Keratinocyte (primary cell): ENCODE measurements at regions not wholly inside any gene's neighbourhood (a gene's known extent, or its start where the extent isn't known, plus 50 kb on each side); places are given as distances from the start of the nearest gene placed in this dataset.

Experiments used
- EZH2 ChIP-seq: IDR thresholded peaks from one replicate; pipeline ENCODE4 v1.6.1; 2012; ENCODE audit warnings: inconsistent platforms, mild to moderate bottlenecking, low read length, moderate library complexity
- TF ChIP-seq, protein P1 (sequence below), 3 experiments: IDR thresholded peaks in 1 of 3; conservative IDR thresholded peaks in 1 of 3; optimal IDR thresholded peaks in 1 of 3; 2 replicates in 2 of 3; 3 replicates in 1 of 3; pipeline versions ENCODE3 to v1.5.1; 2011; ENCODE audit warnings: low read length in 3 of 3, mild to moderate bottlenecking in 3 of 3, moderate library complexity in 2 of 3, control low read depth in 1 of 3, inconsistent platforms in 1 of 3; ENCODE audit not compliant: insufficient read depth in 2 of 3; ENCODE audit errors: extremely low read depth in 1 of 3

- TF ChIP-seq, protein P1, sequence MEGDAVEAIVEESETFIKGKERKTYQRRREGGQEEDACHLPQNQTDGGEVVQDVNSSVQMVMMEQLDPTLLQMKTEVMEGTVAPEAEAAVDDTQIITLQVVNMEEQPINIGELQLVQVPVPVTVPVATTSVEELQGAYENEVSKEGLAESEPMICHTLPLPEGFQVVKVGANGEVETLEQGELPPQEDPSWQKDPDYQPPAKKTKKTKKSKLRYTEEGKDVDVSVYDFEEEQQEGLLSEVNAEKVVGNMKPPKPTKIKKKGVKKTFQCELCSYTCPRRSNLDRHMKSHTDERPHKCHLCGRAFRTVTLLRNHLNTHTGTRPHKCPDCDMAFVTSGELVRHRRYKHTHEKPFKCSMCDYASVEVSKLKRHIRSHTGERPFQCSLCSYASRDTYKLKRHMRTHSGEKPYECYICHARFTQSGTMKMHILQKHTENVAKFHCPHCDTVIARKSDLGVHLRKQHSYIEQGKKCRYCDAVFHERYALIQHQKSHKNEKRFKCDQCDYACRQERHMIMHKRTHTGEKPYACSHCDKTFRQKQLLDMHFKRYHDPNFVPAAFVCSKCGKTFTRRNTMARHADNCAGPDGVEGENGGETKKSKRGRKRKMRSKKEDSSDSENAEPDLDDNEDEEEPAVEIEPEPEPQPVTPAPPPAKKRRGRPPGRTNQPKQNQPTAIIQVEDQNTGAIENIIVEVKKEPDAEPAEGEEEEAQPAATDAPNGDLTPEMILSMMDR (optimal IDR thresholded peaks at IDR 0.05 in 1 of 3, IDR thresholded peaks at IDR 0.05 in 1 of 3, conservative IDR thresholded peaks at IDR 0.05 in 1 of 3; ENCODE audit: extremely low read depth in 1 of 3, insufficient read depth in 2 of 3, low read length in 3 of 3), result no peak
- no peak for TF ChIP-seq EZH2
Measured at GRCh38 chr17:63349478-63350000, 96.6 kb downstream of the CYB561 start.
